Mesenchymal stem cell (in vitro differentiated cells and primary cell): ENCODE measurements at regions not wholly inside any gene's neighbourhood (a gene's known extent, or its start where the extent isn't known, plus 50 kb on each side); places are given as distances from the start of the nearest gene placed in this dataset.

Source experiments
- DNase-seq: peaks from one replicate; pipeline ENCODE4 v3.0.0-alpha.2; 2013
- H2AFZ ChIP-seq: one replicate; pipeline ENCODE4 v1.6.1; 2013; ENCODE audit warnings: low read depth, mild to moderate bottlenecking, control low read depth, inconsistent platforms, low read length, moderate library complexity
- H2AK5ac ChIP-seq: 2 replicates; pipeline ENCODE4 v1.6.1; 2013; ENCODE audit warnings: low read length, moderate library complexity, mild to moderate bottlenecking, inconsistent platforms; ENCODE audit not compliant: severe bottlenecking
- H2BK120ac ChIP-seq: one replicate; pipeline ENCODE4 v1.6.1; 2013; ENCODE audit warnings: low read depth, mild to moderate bottlenecking, inconsistent platforms, low read length, moderate library complexity
- H2BK12ac ChIP-seq, 2 experiments: one replicate each; pipeline ENCODE4 v1.6.1; 2013; ENCODE audit warnings: inconsistent platforms in 2 of 2, low read length in 2 of 2, mild to moderate bottlenecking in 2 of 2, moderate library complexity in 2 of 2, control low read depth in 1 of 2
- H2BK15ac ChIP-seq: one replicate; pipeline ENCODE4 v1.6.1; 2013; ENCODE audit warnings: mild to moderate bottlenecking, low read depth, inconsistent platforms; ENCODE audit not compliant: poor library complexity, severe bottlenecking
- H2BK5ac ChIP-seq: 2 replicates; pipeline ENCODE4 v1.6.1; 2013; ENCODE audit warnings: low read depth, mild to moderate bottlenecking, low read length, control low read depth, inconsistent platforms; ENCODE audit not compliant: poor library complexity, severe bottlenecking
- H3K14ac ChIP-seq, 2 experiments: one replicate each; pipeline ENCODE4 v1.6.1; 2013; ENCODE audit warnings: inconsistent platforms in 2 of 2, low read length in 2 of 2, control low read depth in 1 of 2, mild to moderate bottlenecking in 1 of 2, moderate library complexity in 1 of 2
- H3K18ac ChIP-seq, 2 experiments: one replicate each; pipeline ENCODE4 v1.6.1; 2013; ENCODE audit warnings: inconsistent platforms in 2 of 2, low read length in 2 of 2, control low read depth in 1 of 2, low read depth in 1 of 2, mild to moderate bottlenecking in 1 of 2
- H3K23ac ChIP-seq, 2 experiments: one replicate each; pipeline ENCODE4 v1.6.1; 2013; ENCODE audit warnings: inconsistent platforms in 2 of 2, low read length in 2 of 2, mild to moderate bottlenecking in 2 of 2, moderate library complexity in 2 of 2, control low read depth in 1 of 2
- H3K27ac ChIP-seq: 2 replicates; pipeline ENCODE4 v1.5.1; 2013; ENCODE audit warnings: mild to moderate bottlenecking, moderate library complexity, low read length, control low read depth, inconsistent platforms; ENCODE audit not compliant: poor library complexity, severe bottlenecking
- H3K27me3 ChIP-seq, 2 experiments: 2 replicates each; pipeline versions ENCODE4 v1.6.1 to v1.7.0; 2013; ENCODE audit warnings: low read length in 2 of 2, mild to moderate bottlenecking in 2 of 2, moderate library complexity in 2 of 2, control low read depth in 1 of 2, inconsistent platforms in 1 of 2; ENCODE audit not compliant: control insufficient read depth in 1 of 2, insufficient read depth in 1 of 2
- H3K36me3 ChIP-seq, 2 experiments: 2 replicates each; pipeline versions ENCODE4 v1.6.1 to v1.7.0; 2013; ENCODE audit warnings: low read length in 2 of 2, control low read depth in 1 of 2, inconsistent platforms in 1 of 2, low read depth in 1 of 2, mild to moderate bottlenecking in 1 of 2; ENCODE audit not compliant: insufficient read depth in 2 of 2, control insufficient read depth in 1 of 2
- H3K4ac ChIP-seq, 2 experiments: one replicate each; pipeline ENCODE4 v1.6.1; 2013; ENCODE audit warnings: inconsistent platforms in 2 of 2, low read length in 2 of 2, mild to moderate bottlenecking in 2 of 2, moderate library complexity in 2 of 2, control low read depth in 1 of 2, low read depth in 1 of 2
- H3K4me1 ChIP-seq: 2 replicates; pipeline ENCODE4 v1.6.1; 2013; ENCODE audit warnings: low read depth, low read length, control low read depth; ENCODE audit not compliant: control insufficient read depth, insufficient read depth
- H3K4me2 ChIP-seq: 2 replicates; pipeline ENCODE4 v1.6.1; 2013; ENCODE audit warnings: low read length, mild to moderate bottlenecking, inconsistent platforms; ENCODE audit not compliant: poor library complexity, severe bottlenecking
- H3K4me3 ChIP-seq, 2 experiments: 2 replicates each; pipeline versions ENCODE4 v1.5.1 to v1.7.0; 2013; ENCODE audit warnings: low read length in 2 of 2, mild to moderate bottlenecking in 2 of 2, control low read depth in 1 of 2, low read depth in 1 of 2; ENCODE audit not compliant: insufficient read depth in 1 of 2
- H3K79me1 ChIP-seq: replicated peaks from 2 replicates; pipeline ENCODE4 v1.6.1; 2013; ENCODE audit warnings: mild to moderate bottlenecking, control low read depth, low read length, inconsistent platforms; ENCODE audit not compliant: poor library complexity, severe bottlenecking
- H3K9ac ChIP-seq: 2 replicates; pipeline ENCODE4 v1.7.0; 2013; ENCODE audit warnings: mild to moderate bottlenecking, low read length, moderate library complexity
- H3K9me3 ChIP-seq: 2 replicates; pipeline ENCODE4 v1.7.0; 2013; ENCODE audit warnings: mild to moderate bottlenecking, low read length; ENCODE audit not compliant: control insufficient read depth
- H4K8ac ChIP-seq: one replicate; pipeline ENCODE4 v1.6.1; 2013; ENCODE audit warnings: inconsistent platforms, mild to moderate bottlenecking, low read length, moderate library complexity
- H4K91ac ChIP-seq: one replicate; pipeline ENCODE4 v1.6.1; 2013; ENCODE audit warnings: mild to moderate bottlenecking, low read length, inconsistent platforms
- WGBS: methylation state at CpG from one replicate; pipeline ENCODE4 v1.1.7; 2013; ENCODE audit warnings: mixed read lengths; 5-methylcytosine and 5-hydroxymethylcytosine counted together

DNA sequence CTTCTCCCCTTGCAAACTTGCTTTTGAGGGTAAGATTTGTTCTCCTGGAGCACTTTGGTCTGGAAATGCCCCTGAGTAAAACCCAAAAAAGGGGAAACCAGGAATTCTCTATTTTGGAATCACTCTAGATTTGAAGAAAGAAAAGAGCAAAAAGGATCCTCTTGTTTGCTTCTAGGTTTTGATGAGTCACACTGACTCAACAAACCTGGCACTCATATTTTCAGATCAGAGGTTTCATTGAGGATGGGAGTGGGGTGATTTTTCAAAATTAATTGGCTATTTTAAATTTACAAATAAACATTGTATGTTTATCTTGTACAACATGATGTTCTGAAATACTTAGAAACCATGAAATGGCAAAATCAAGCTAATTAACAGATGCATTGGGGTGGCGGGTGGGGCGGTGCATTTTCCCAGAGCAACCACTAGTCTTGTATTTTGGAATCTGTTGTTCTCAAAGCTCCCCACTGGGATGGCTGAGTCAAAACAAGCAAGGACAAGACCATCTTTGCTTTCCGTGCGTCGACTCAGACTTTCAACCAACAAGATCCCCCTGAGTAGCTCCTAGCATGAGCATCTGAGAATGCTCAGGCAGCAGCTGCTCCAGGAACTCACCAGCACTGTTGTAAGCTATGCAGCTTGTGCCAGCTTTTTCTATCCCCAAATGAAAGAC lies 451.4 kb downstream of the WDR72 start:
- no peak overlapping the region for H3K27ac ChIP-seq
- H3K23ac ChIP-seq, result no peak overlapping the region
- H2BK12ac ChIP-seq, result no peak overlapping the region
- no peak overlapping the region for H3K4ac ChIP-seq
- no peak overlapping the region for H4K8ac ChIP-seq
- no peaks in the 10 kb centered on the region for H3K9me3 ChIP-seq
- no peak overlapping the region for H3K9ac ChIP-seq
- H3K4me1 ChIP-seq, result peaks cover 7% of the 10 kb centered on the region
- no peak for DNase-seq
- H3K14ac ChIP-seq, result no peak overlapping the region
- no peak overlapping the region for H2AFZ ChIP-seq
- no peak overlapping the region for H3K18ac ChIP-seq
- no peak overlapping the region for H3K4me3 ChIP-seq
- H2BK120ac ChIP-seq, result no peak overlapping the region
- no peaks in the 10 kb centered on the region for H3K36me3 ChIP-seq
- H3K27me3 ChIP-seq, result no peaks in the 10 kb centered on the region
- no peak overlapping the region for H4K91ac ChIP-seq
- no peak overlapping the region for H2AK5ac ChIP-seq
- no peak overlapping the region for H2BK5ac ChIP-seq
- H3K4me2 ChIP-seq, result no peak overlapping the region
- no peak overlapping the region for H2BK15ac ChIP-seq
- 88% methylated on average over 5 of the region's 5 CpGs for WGBS
- H3K79me1 ChIP-seq, result no peaks in the 10 kb centered on the region

GRCh38 chr15:53305554-53305953 lies 453.9 kb downstream of the WDR72 start:
- no peak overlapping the region for H2BK5ac ChIP-seq
- no peaks in the 10 kb centered on the region for H3K9me3 ChIP-seq
- no peaks in the 10 kb centered on the region for H3K27me3 ChIP-seq
- H2AFZ ChIP-seq, result no peak overlapping the region
- WGBS, result 57% methylated on average over 1 of the region's 2 CpGs
- H3K4ac ChIP-seq, result no peak overlapping the region
- no peaks in the 10 kb centered on the region for H3K79me1 ChIP-seq
- H2BK15ac ChIP-seq, result no peak overlapping the region
- H3K18ac ChIP-seq, result no peak overlapping the region
- H3K36me3 ChIP-seq, result no peaks in the 10 kb centered on the region
- no peak overlapping the region for H2BK120ac ChIP-seq
- no peak for DNase-seq
- no peak overlapping the region for H3K27ac ChIP-seq
- H3K4me3 ChIP-seq, result no peak overlapping the region
- no peak overlapping the region for H2AK5ac ChIP-seq
- H4K8ac ChIP-seq, result no peak overlapping the region
- H3K4me2 ChIP-seq, result no peak overlapping the region
- H2BK12ac ChIP-seq, result no peak overlapping the region
- H3K4me1 ChIP-seq, result peaks cover 7% of the 10 kb centered on the region
- H3K14ac ChIP-seq, result no peak overlapping the region
- H3K23ac ChIP-seq, result no peak overlapping the region
- H3K9ac ChIP-seq, result no peak overlapping the region
- H4K91ac ChIP-seq, result no peak overlapping the region

DNA sequence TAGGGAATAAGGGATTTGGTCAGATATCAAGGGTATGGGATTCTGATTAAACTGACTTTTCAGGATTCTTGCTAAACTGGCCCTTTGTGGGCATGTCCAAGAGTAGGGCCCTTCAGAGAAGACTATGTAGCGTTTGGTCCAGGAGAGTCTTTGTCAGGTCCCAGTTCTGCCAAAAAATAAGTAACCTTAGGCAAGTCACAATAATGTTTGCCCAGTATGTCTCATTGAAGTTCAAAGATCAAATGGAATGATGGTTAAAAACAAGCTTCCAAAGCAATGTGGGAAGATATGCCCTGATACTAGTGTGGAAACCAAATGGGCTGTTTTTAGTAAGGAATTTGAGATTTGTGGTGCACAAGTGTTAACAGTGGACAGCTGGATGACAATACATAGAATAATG lies 454.4 kb downstream of the WDR72 start:
- H3K9me3 ChIP-seq, result no peaks in the 10 kb centered on the region
- H3K4me2 ChIP-seq, result no peak overlapping the region
- no peak overlapping the region for H2BK5ac ChIP-seq
- no peak overlapping the region for H3K4me3 ChIP-seq
- H3K27ac ChIP-seq, result no peak overlapping the region
- H3K79me1 ChIP-seq, result no peaks in the 10 kb centered on the region
- no peak overlapping the region for H2AK5ac ChIP-seq
- H4K8ac ChIP-seq, result no peak overlapping the region
- H3K27me3 ChIP-seq, result no peaks in the 10 kb centered on the region
- H3K18ac ChIP-seq, result no peak overlapping the region
- no peak overlapping the region for H3K4ac ChIP-seq
- WGBS, result 95% methylated on average over 1 of the region's 1 CpG
- no peak overlapping the region for H4K91ac ChIP-seq
- no peak overlapping the region for H3K14ac ChIP-seq
- H2BK12ac ChIP-seq, result no peak overlapping the region
- H2AFZ ChIP-seq, result no peak overlapping the region
- peaks cover 7% of the 10 kb centered on the region for H3K4me1 ChIP-seq
- no peak overlapping the region for H3K9ac ChIP-seq
- no peak overlapping the region for H2BK15ac ChIP-seq
- H2BK120ac ChIP-seq, result no peak overlapping the region
- no peaks in the 10 kb centered on the region for H3K36me3 ChIP-seq
- DNase-seq, result no peak
- no peak overlapping the region for H3K23ac ChIP-seq

DNA sequence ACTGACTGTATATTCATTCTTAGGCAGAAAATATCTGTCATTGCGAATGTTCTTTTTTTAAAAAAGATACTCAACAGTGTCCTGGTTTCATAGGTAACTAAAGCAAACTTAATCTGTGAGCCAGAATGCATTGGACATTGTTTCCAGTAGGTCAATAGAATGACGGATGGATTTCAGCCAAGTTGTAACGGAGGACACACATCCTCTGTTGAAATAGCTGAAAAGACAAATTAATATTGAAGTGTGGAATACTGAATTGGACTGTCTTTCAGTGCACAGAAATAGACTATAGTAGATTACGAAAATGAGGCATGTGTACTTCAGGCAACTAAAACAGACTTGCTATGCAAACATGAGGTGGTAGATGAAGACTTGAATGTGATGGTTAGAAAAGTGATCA lies 461.6 kb downstream of the WDR72 start:
- H3K18ac ChIP-seq, result no peak overlapping the region
- H4K8ac ChIP-seq, result no peak overlapping the region
- no peaks in the 10 kb centered on the region for H3K4me1 ChIP-seq
- H3K14ac ChIP-seq, result no peak overlapping the region
- no peaks in the 10 kb centered on the region for H3K9me3 ChIP-seq
- H3K27ac ChIP-seq, result no peak overlapping the region
- H2BK5ac ChIP-seq, result no peak overlapping the region
- H3K36me3 ChIP-seq, result no peaks in the 10 kb centered on the region
- 85% methylated on average over 4 of the region's 4 CpGs for WGBS
- H2BK12ac ChIP-seq, result no peak overlapping the region
- no peaks in the 10 kb centered on the region for H3K79me1 ChIP-seq
- H3K4ac ChIP-seq, result no peak overlapping the region
- no peak overlapping the region for H2AFZ ChIP-seq
- no peak overlapping the region for H4K91ac ChIP-seq
- no peak overlapping the region for H3K4me3 ChIP-seq
- H3K4me2 ChIP-seq, result no peak overlapping the region
- H3K23ac ChIP-seq, result no peak overlapping the region
- H3K9ac ChIP-seq, result no peak overlapping the region
- no peak overlapping the region for H2AK5ac ChIP-seq
- H3K27me3 ChIP-seq, result no peaks in the 10 kb centered on the region
- DNase-seq, result no peak
- no peak overlapping the region for H2BK15ac ChIP-seq
- no peak overlapping the region for H2BK120ac ChIP-seq
